ENCODE measurements at regions not wholly inside any gene's neighbourhood (a gene's known extent, or its start where the extent isn't known, plus 50 kb on each side); places are given as distances from the start of the nearest gene placed in this dataset.

GRCh38 chr6:140806431-140806830 lies 1326.3 kb upstream of the GJE1 start:
- H3K4me3 ChIP-seq (ENCODE audit: low read depth, low read length, poor library complexity, severe bottlenecking): no peak overlapping the region
- no peak for TF ChIP-seq CTCF (IDR thresholded peaks at IDR 0.05; ENCODE audit: low read length)
- no peak for TF ChIP-seq EZH2 (IDR thresholded peaks at IDR 0.05; ENCODE audit: borderline replicate concordance, low read length)
- H3K27me3 ChIP-seq (ENCODE audit: insufficient read depth, low read length): no peaks in the 10 kb centered on the region
- no peak overlapping the region for H2AFZ ChIP-seq (ENCODE audit: low read length)
- no peak overlapping the region for H3K9ac ChIP-seq (ENCODE audit: low read length)
- no peaks in the 10 kb centered on the region for H3K9me2 ChIP-seq (ENCODE audit: low read depth, low read length)
- no peaks in the 10 kb centered on the region for H3F3A ChIP-seq (ENCODE audit: insufficient read depth, low read length)
- no peak overlapping the region for H3K27ac ChIP-seq (ENCODE audit: low read depth, low read length, poor library complexity, severe bottlenecking)
- peaks cover 9% of the 10 kb centered on the region for H3K4me1 ChIP-seq (ENCODE audit: insufficient read depth, low read length, severe bottlenecking)
- H4K20me1 ChIP-seq (ENCODE audit: insufficient read depth, low read length): no peaks in the 10 kb centered on the region
- H3K79me2 ChIP-seq (ENCODE audit: insufficient read depth, low read length): no peaks in the 10 kb centered on the region
- no peak overlapping the region for H3K4me2 ChIP-seq (ENCODE audit: low read length)
- H3K9me3 ChIP-seq (ENCODE audit: low read length): no peaks in the 10 kb centered on the region
- no peaks in the 10 kb centered on the region for H3K36me3 ChIP-seq (ENCODE audit: insufficient read depth, low read length)

- H4K20me1 ChIP-seq (ENCODE audit: insufficient read depth, low read length): no peaks in the 10 kb centered on the region
- H3K4me1 ChIP-seq (ENCODE audit: insufficient read depth, low read length, severe bottlenecking): no peaks in the 10 kb centered on the region
- no peak overlapping the region for H2AFZ ChIP-seq (ENCODE audit: low read length)
- no peak overlapping the region for H3K4me2 ChIP-seq (ENCODE audit: low read length)
- no peak overlapping the region for H3K9ac ChIP-seq (ENCODE audit: low read length)
- H3K9me3 ChIP-seq (ENCODE audit: low read length): no peaks in the 10 kb centered on the region
- H3K36me3 ChIP-seq (ENCODE audit: insufficient read depth, low read length): no peaks in the 10 kb centered on the region
- H3K27me3 ChIP-seq (ENCODE audit: insufficient read depth, low read length): no peaks in the 10 kb centered on the region
- H3F3A ChIP-seq (ENCODE audit: insufficient read depth, low read length): no peaks in the 10 kb centered on the region
- H3K79me2 ChIP-seq (ENCODE audit: insufficient read depth, low read length): no peaks in the 10 kb centered on the region
- no peak overlapping the region for H3K27ac ChIP-seq (ENCODE audit: low read depth, low read length, poor library complexity, severe bottlenecking)
- no peaks in the 10 kb centered on the region for H3K9me2 ChIP-seq (ENCODE audit: low read depth, low read length)
- TF ChIP-seq CTCF (IDR thresholded peaks at IDR 0.05; ENCODE audit: low read length) (no peak), EZH2 (IDR thresholded peaks at IDR 0.05; ENCODE audit: borderline replicate concordance, low read length) (no peak)
- H3K4me3 ChIP-seq (ENCODE audit: low read depth, low read length, poor library complexity, severe bottlenecking): no peak overlapping the region
Observed at GRCh38 chr6:140794544-140794943, 1338.2 kb upstream of the GJE1 start.

GRCh38 chr6:140790109-140790508 lies 1342.6 kb upstream of the GJE1 start:
- TF ChIP-seq EZH2 (IDR thresholded peaks at IDR 0.05; ENCODE audit: borderline replicate concordance, low read length) (no peak), CTCF (IDR thresholded peaks at IDR 0.05; ENCODE audit: low read length) (no peak)
- Histone ChIP-seq H3K79me2 (ENCODE audit: insufficient read depth, low read length) (no peaks in the 10 kb centered on the region), H3K9me2 (ENCODE audit: low read depth, low read length) (no peaks in the 10 kb centered on the region), H3K27ac (ENCODE audit: low read depth, low read length, poor library complexity, severe bottlenecking) (no peak overlapping the region), H3K9ac (ENCODE audit: low read length) (no peak overlapping the region), H2AFZ (ENCODE audit: low read length) (no peak overlapping the region), H4K20me1 (ENCODE audit: insufficient read depth, low read length) (no peaks in the 10 kb centered on the region), H3F3A (ENCODE audit: insufficient read depth, low read length) (no peaks in the 10 kb centered on the region), H3K4me1 (ENCODE audit: insufficient read depth, low read length, severe bottlenecking) (no peaks in the 10 kb centered on the region), H3K9me3 (ENCODE audit: low read length) (no peaks in the 10 kb centered on the region), H3K4me2 (ENCODE audit: low read length) (no peak overlapping the region), H3K27me3 (ENCODE audit: insufficient read depth, low read length) (no peaks in the 10 kb centered on the region), H3K36me3 (ENCODE audit: insufficient read depth, low read length) (no peaks in the 10 kb centered on the region), H3K4me3 (ENCODE audit: low read depth, low read length, poor library complexity, severe bottlenecking) (no peak overlapping the region)
